K562 (cell line): ENCODE measurements at regions not wholly inside any gene's neighbourhood (a gene's known extent, or its start where the extent isn't known, plus 50 kb on each side); places are given as distances from the start of the nearest gene placed in this dataset.

Experiments
- ATAC-seq: fragments of 200-7000 bp; cut with Tn5 transposase; 3 replicates; pipeline ENCODE4 v1.9.1; 2020; ENCODE audit warnings: moderate library complexity
- BruUV-seq: library from RNA; stranded (reverse); fragments of 400-500 nt; replicated peaks from 2 replicates; lab custom pipeline; 2021; lab: Mats Ljungman, UMichigan
- CTCF ChIA-PET: fragments of 300-600 bp; formaldehyde crosslinking; extraction: SDS; loops from one replicate; lab custom pipeline; 2021; ENCODE audit warnings: low intra/inter-chr PET ratio; lab: Yijun Ruan, JAX
- POLR2A ChIA-PET: fragments of 300-600, 350-650 bp; sonication (Branson Sonifier 250); formaldehyde crosslinking; extraction: SDS; loops from one replicate; lab custom pipeline; 2021; ENCODE audit warnings: antibody characterized with exemption, inconsistent platforms; lab: Yijun Ruan, JAX
- DNase-seq, 4 experiments: peaks; one replicate each; pipeline versions ENCODE4 v3.0.0 to v3.0.0-alpha.2; 2011 to 2018; ENCODE audit warnings: low spot score in 3 of 4, mixed read lengths in 3 of 4; ENCODE audit errors: extremely low read depth in 1 of 4
- FAIRE-seq: peaks from 2 replicates; lab custom pipeline; 2011; peaks lifted over from hg19 to GRCh38; lab: Jason Lieb, UNC
- H2AFZ ChIP-seq: 2 replicates; pipeline ENCODE4 v1.6.0; 2011; ENCODE audit warnings: low read depth, low read length, control low read depth, inconsistent platforms
- H3K27ac ChIP-seq: fragments of 200-600 bp; 3 replicates; pipeline ENCODE4 v1.8.0; 2011; ENCODE audit warnings: low read depth, mild to moderate bottlenecking, control low read depth, inconsistent platforms, low read length, moderate library complexity, mixed read lengths; ENCODE audit errors: extremely low read depth
- H3K27me3 ChIP-seq, 2 experiments: fragments of 300-600 bp in 1 of 2; 2 replicates in 1 of 2; 3 replicates in 1 of 2; pipeline versions ENCODE4 v1.6.0 to v1.8.0; 2011; ENCODE audit warnings: inconsistent platforms in 2 of 2, low read length in 2 of 2, mild to moderate bottlenecking in 1 of 2, mixed read lengths in 1 of 2, moderate library complexity in 1 of 2; ENCODE audit not compliant: control insufficient read depth in 2 of 2, insufficient read depth in 2 of 2
- H3K36me3 ChIP-seq: fragments of 300-600 bp; 3 replicates; pipeline ENCODE4 v1.8.0; 2011; ENCODE audit warnings: mild to moderate bottlenecking, low read length, inconsistent platforms; ENCODE audit not compliant: control insufficient read depth, insufficient read depth
- H3K4me1 ChIP-seq, 2 experiments: fragments of 200-600 bp in 1 of 2; replicated peaks in 1 of 2; 2 replicates in 1 of 2; 3 replicates in 1 of 2; pipeline versions ENCODE4 v1.5.1 to v1.8.0; 2011; ENCODE audit warnings: inconsistent platforms in 2 of 2, low read length in 2 of 2, mild to moderate bottlenecking in 1 of 2, mixed read lengths in 1 of 2, moderate library complexity in 1 of 2; ENCODE audit not compliant: control insufficient read depth in 2 of 2, insufficient read depth in 2 of 2
- H3K4me2 ChIP-seq: 2 replicates; pipeline ENCODE4 v1.6.1; 2011; ENCODE audit warnings: low read length, control low read depth, inconsistent platforms, mixed read lengths; ENCODE audit not compliant: insufficient read depth
- H3K4me3 ChIP-seq: fragments of 200-600 bp; sonication (generic), shearing (Covaris generic); 2 replicates; pipeline ENCODE4 v1.5.1; 2016; ENCODE audit warnings: control low read depth, inconsistent platforms
- H3K79me2 ChIP-seq: fragments of 200-600 bp; 3 replicates; pipeline ENCODE4 v1.8.0; 2011; ENCODE audit warnings: low read length, inconsistent platforms; ENCODE audit not compliant: control insufficient read depth, insufficient read depth
- H3K9ac ChIP-seq, 2 experiments: 2 replicates each; pipeline versions ENCODE4 v1.6.0 to v1.6.1; 2011; ENCODE audit warnings: low read depth in 2 of 2, low read length in 2 of 2, control low read depth in 1 of 2, inconsistent platforms in 1 of 2, mild to moderate bottlenecking in 1 of 2, mixed read lengths in 1 of 2; ENCODE audit not compliant: insufficient read depth in 1 of 2
- H3K9me1 ChIP-seq: one replicate; pipeline ENCODE4 v1.6.0; 2011; ENCODE audit warnings: inconsistent platforms, mild to moderate bottlenecking, low read length, moderate library complexity; ENCODE audit not compliant: control insufficient read depth, insufficient read depth
- H3K9me3 ChIP-seq: replicated peaks from 2 replicates; pipeline ENCODE4 v1.5.1; 2011; ENCODE audit warnings: low read depth, low read length, inconsistent platforms; ENCODE audit not compliant: control insufficient read depth, insufficient read depth
- H4K20me1 ChIP-seq: replicated peaks from 2 replicates; pipeline ENCODE4 v1.6.1; 2011; ENCODE audit warnings: low read length, inconsistent platforms, mixed read lengths; ENCODE audit not compliant: control insufficient read depth, insufficient read depth
- DACH1 ChIP-seq: fragments of 450-650 bp; IDR thresholded peaks from 2 replicates; pipeline ENCODE4 v1.6.1; 2018; ENCODE audit not compliant: partially characterized antibody
- E2F5 ChIP-seq: sonication (generic); formaldehyde crosslinking; IDR thresholded peaks from 2 replicates; pipeline ENCODE4 v1.8.0; 2022; ENCODE audit warnings: mild to moderate bottlenecking, missing genetic modification reagents
- FOXK1 ChIP-seq: sonication (generic); formaldehyde crosslinking; IDR thresholded peaks from 2 replicates; pipeline ENCODE4 v1.8.0; 2022; ENCODE audit warnings: missing genetic modification reagents, mild to moderate bottlenecking, borderline replicate concordance
- ILF3 ChIP-seq: fragments of 450-650 bp; IDR thresholded peaks from 2 replicates; pipeline ENCODE4 v1.6.1; 2018; ENCODE audit warnings: antibody characterized with exemption, mild to moderate bottlenecking, moderate library complexity, borderline replicate concordance
- NEUROD1 ChIP-seq: fragments of 150-350 bp; IDR thresholded peaks from 2 replicates; pipeline ENCODE4 v1.6.1; 2014; ENCODE audit warnings: borderline replicate concordance, low read length, low read depth; ENCODE audit not compliant: partially characterized antibody
- NFIC ChIP-seq: fragments of 450-650 bp; IDR thresholded peaks from 2 replicates; pipeline ENCODE4 v1.6.1; 2017; ENCODE audit warnings: mild to moderate bottlenecking, inconsistent platforms
- PHF20 ChIP-seq: fragments of 450-650 bp; IDR thresholded peaks from 2 replicates; pipeline ENCODE4 v1.6.1; 2018; ENCODE audit not compliant: partially characterized antibody
- PHTF2 ChIP-seq: fragments of 250-450 bp; sonication (Bioruptor Pico); IDR thresholded peaks from 2 replicates; pipeline ENCODE4 v1.5.0; 2021; ENCODE audit warnings: mild to moderate bottlenecking
- SMARCA4 ChIP-seq: fragments of 450-650 bp; IDR thresholded peaks from 2 replicates; pipeline ENCODE4 v1.6.1; 2016
- U2AF2 ChIP-seq: fragments of 200-400 bp; formaldehyde crosslinking; optimal IDR thresholded peaks from 2 replicates; pipeline ENCODE3; 2017; ENCODE audit warnings: low read depth, mild to moderate bottlenecking, low read length
- ZBTB49 ChIP-seq: sonication (generic); formaldehyde crosslinking; IDR thresholded peaks from 2 replicates; pipeline ENCODE4 v1.8.0; 2022; ENCODE audit warnings: missing genetic modification reagents, mild to moderate bottlenecking, borderline replicate concordance
- ZNF217 ChIP-seq: sonication (generic); formaldehyde crosslinking; IDR thresholded peaks from 2 replicates; pipeline ENCODE4 v1.8.0; 2022; ENCODE audit warnings: mild to moderate bottlenecking, missing genetic modification reagents
- ZNF24 ChIP-seq: fragments of 450-650 bp; IDR thresholded peaks from 2 replicates; pipeline ENCODE4 v1.6.1; 2016
- ZNF639 ChIP-seq, 2 experiments: fragments of 200-800 bp in 1 of 2; sonication (Bioruptor generic) in 1 of 2; sonication (generic) in 1 of 2; formaldehyde crosslinking in 1 of 2; IDR thresholded peaks in 1 of 2; conservative IDR thresholded peaks in 1 of 2; 2 replicates each; pipeline versions ENCODE4 v1.5.0 to v1.6.1; 2016 to 2020; ENCODE audit warnings: missing compliant biosample characterization in 1 of 2, missing genetic modification characterization in 1 of 2, missing genetic modification reagents in 1 of 2
- ZZZ3 ChIP-seq: fragments of 450-650 bp; IDR thresholded peaks from 2 replicates; pipeline ENCODE4 v1.6.1; 2016; ENCODE audit warnings: antibody characterized with exemption, mild to moderate bottlenecking, moderate library complexity
- WGBS: fragments of 100-300 bp; shearing (Covaris generic); methylation state at CpG from one replicate; pipeline ENCODE4 v1.1.6; 2016; ENCODE audit warnings: low coverage, mixed read lengths; ENCODE audit not compliant: insufficient coverage; ENCODE audit errors: missing lambda C conversion rate; 5-methylcytosine and 5-hydroxymethylcytosine counted together
- in situ Hi-C: fragments of 300-500 bp; cut with MboI; formaldehyde crosslinking; loops from 4 replicates; pipeline ENCODE4 v1.15.0; 2018; ENCODE audit warnings: inconsistent platforms, mixed read lengths
- intact Hi-C: fragments of 100-400 bp; cut with micrococcal nuclease; formaldehyde crosslinking; loops from 2 replicates; pipeline ENCODE4 v1.14.2; 2022

GRCh38 chr6:49054311-49054710, 408.7 kb downstream of the MMUT start:
- H3K4me3 ChIP-seq = no peak overlapping the region
- intact Hi-C loops = no loop called here
- ATAC-seq = no peak
- H3K36me3 ChIP-seq = no peaks in the 10 kb centered on the region
- POLR2A ChIA-PET = no interaction called here
- no peaks in the 10 kb centered on the region for H4K20me1 ChIP-seq
- no peak for DNase-seq
- H2AFZ ChIP-seq = no peak overlapping the region
- H3K9me3 ChIP-seq = no peaks in the 10 kb centered on the region
- H3K27ac ChIP-seq = no peak overlapping the region
- no peak overlapping the region for H3K9ac ChIP-seq
- no peak for FAIRE-seq
- CTCF ChIA-PET = no interaction called here
- no peak overlapping the region for H3K4me2 ChIP-seq
- no peak for TF ChIP-seq ZNF639 (CRISPR knock-in tag; conservative IDR thresholded peaks at IDR 0.05 in 1 of 2, IDR thresholded peaks at IDR 0.05 in 1 of 2)
- no peak for TF ChIP-seq PHF20
- no peak for TF ChIP-seq NEUROD1
- TF ChIP-seq ZBTB49 (CRISPR knock-in tag) = no peak
- TF ChIP-seq FOXK1 (CRISPR knock-in tag) = no peak
- no peak for TF ChIP-seq ZNF217 (CRISPR knock-in tag)
- TF ChIP-seq ILF3 = no peak
- TF ChIP-seq DACH1 = no peak
- no peak for TF ChIP-seq E2F5
- TF ChIP-seq PHTF2 = no peak
- no peak for TF ChIP-seq ZNF24
- no peak for TF ChIP-seq NFIC
- TF ChIP-seq U2AF2 = no peak
- TF ChIP-seq ZZZ3 = no peak
- TF ChIP-seq SMARCA4 = no peak
- no peaks in the 10 kb centered on the region for H3K27me3 ChIP-seq
- no peaks in the 10 kb centered on the region for H3K79me2 ChIP-seq
- H3K9me1 ChIP-seq = no peaks in the 10 kb centered on the region
- WGBS = 2% methylated on average over 4 of the region's 4 CpGs
- BruUV-seq = no TSS peak
- no peaks in the 10 kb centered on the region for H3K4me1 ChIP-seq
- in situ Hi-C loops = no loop called here
